ENCODE measurements at regions not wholly inside any gene's neighbourhood (a gene's known extent, or its start where the extent isn't known, plus 50 kb on each side); places are given as distances from the start of the nearest gene placed in this dataset.
"Not testable (repeated sequence)": the region's sequence is repeated elsewhere in the genome, so short reads cannot be mapped to it uniquely, and the experiment has no call there.

GRCh38 chr6:113019176-113019575 lies 672.0 kb downstream of the RFPL4B start (continued):
- TF ChIP-seq EGR1 (IDR thresholded peaks at IDR 0.05; ENCODE audit: low read depth in 2 of 2), result no peak
- TF ChIP-seq RAD21 (IDR thresholded peaks at IDR 0.05), result no peak
- no peak for TF ChIP-seq TAF1 (conservative IDR thresholded peaks at IDR 0.05)
- TF ChIP-seq HNF4A (conservative IDR thresholded peaks at IDR 0.05), result no peak

- Histone ChIP-seq H3K27ac (ENCODE audit: low read depth in 1 of 2, low read length in 2 of 2) (no peak overlapping the region), H3K27me3 (ENCODE audit: control insufficient read depth in 4 of 4, insufficient read depth in 4 of 4, low read length in 3 of 4) (no peaks in the 10 kb centered on the region), H3K4me1 (ENCODE audit: control insufficient read depth in 4 of 4, insufficient read depth in 4 of 4, low read length in 3 of 4) (no peaks in the 10 kb centered on the region), H3K9ac (ENCODE audit: low read depth in 1 of 2, low read length in 2 of 2) (no peak overlapping the region), H3K9me3 (ENCODE audit: control insufficient read depth in 4 of 4, low read length in 3 of 4) (no peaks in the 10 kb centered on the region), H3K36me3 (ENCODE audit: control insufficient read depth in 4 of 4, insufficient read depth in 3 of 4, low read depth in 1 of 4, low read length in 3 of 4) (no peaks in the 10 kb centered on the region), H3K4me3 (ENCODE audit: low read depth in 1 of 3, low read length in 3 of 3) (no peak overlapping the region)
- WGBS, result 80% methylated on average over 1 of the region's 1 CpG
- DNase-seq (ENCODE audit: low spot score), result no peak
- no peak for TF ChIP-seq HNF4G (IDR thresholded peaks at IDR 0.05)
- TF ChIP-seq JUND (IDR thresholded peaks at IDR 0.05), result no peak
- TF ChIP-seq RXRA (IDR thresholded peaks at IDR 0.05), result no peak
- no peak for TF ChIP-seq RAD21 (IDR thresholded peaks at IDR 0.05)
- no peak for TF ChIP-seq REST (IDR thresholded peaks at IDR 0.05)
- TF ChIP-seq ATF3 (IDR thresholded peaks at IDR 0.05), result no peak
- no peak for TF ChIP-seq ZBTB33 (IDR thresholded peaks at IDR 0.05)
- no peak for TF ChIP-seq FOXA1 (IDR thresholded peaks at IDR 0.05)
- TF ChIP-seq GABPA (IDR thresholded peaks at IDR 0.05 in 1 of 2, conservative IDR thresholded peaks at IDR 0.05 in 1 of 2), result no peak
- no peak for TF ChIP-seq MAX (IDR thresholded peaks at IDR 0.05)
Observed at GRCh38 chr6:113027780-113028179, 680.6 kb downstream of the RFPL4B start.

- not testable (repeated sequence) for H3K4me1 ChIP-seq (ENCODE audit: control insufficient read depth in 4 of 4, insufficient read depth in 4 of 4, low read length in 3 of 4); DNase-seq (ENCODE audit: low spot score); H3K4me3 ChIP-seq (ENCODE audit: low read depth in 1 of 3, low read length in 3 of 3); H3K9ac ChIP-seq (ENCODE audit: low read depth in 1 of 2, low read length in 2 of 2); H3K27ac ChIP-seq (ENCODE audit: low read depth in 1 of 2, low read length in 2 of 2); H3K27me3 ChIP-seq (ENCODE audit: control insufficient read depth in 4 of 4, insufficient read depth in 4 of 4, low read length in 3 of 4); H3K9me3 ChIP-seq (ENCODE audit: control insufficient read depth in 4 of 4, low read length in 3 of 4); H3K36me3 ChIP-seq (ENCODE audit: control insufficient read depth in 4 of 4, insufficient read depth in 3 of 4, low read depth in 1 of 4, low read length in 3 of 4)
- 84% methylated on average over 2 of the region's 2 CpGs for WGBS
Observed at GRCh38 chr6:113029161-113029560, 682.0 kb downstream of the RFPL4B start.
